COLO829 (cell line): ENCODE measurements at regions not wholly inside any gene's neighbourhood (a gene's known extent, or its start where the extent isn't known, plus 50 kb on each side); places are given as distances from the start of the nearest gene placed in this dataset.

Source experiments
- DNase-seq: peaks from one replicate; pipeline ENCODE4 v3.0.0; 2012; ENCODE audit warnings: low spot score

- no peak for DNase-seq
Measured at GRCh38 chr6:2465336-2465735, 219.9 kb upstream of the GMDS start.

GRCh38 chr6:2464641-2465040, 219.2 kb upstream of the GMDS start:
- DNase-seq = no peak

GRCh38 chr6:2462831-2463230, 217.4 kb upstream of the GMDS start:
- no peak for DNase-seq

- DNase-seq = no peak
Measured at GRCh38 chr6:2460216-2460745, 214.9 kb upstream of the GMDS start.

GRCh38 chr6:2454180-2454579, 208.8 kb upstream of the GMDS start:
- no peak for DNase-seq

GRCh38 chr6:2450546-2450945, 205.1 kb upstream of the GMDS start:
- no peak for DNase-seq

GRCh38 chr6:2449572-2449940, 204.2 kb upstream of the GMDS start:
- DNase-seq = peak; percentile 94

GRCh38 chr6:2448826-2449571, 203.6 kb upstream of the GMDS start:
- peak; percentile 88 for DNase-seq

GRCh38 chr6:2447931-2448330, 202.5 kb upstream of the GMDS start:
- no peak for DNase-seq

GRCh38 chr6:2447318-2447920, 202.0 kb upstream of the GMDS start:
- DNase-seq = no peak

GRCh38 chr6:2441601-2442475, 196.4 kb upstream of the GMDS start:
- DNase-seq = no peak

- peak; percentile 65 for DNase-seq
Measured at GRCh38 chr6:2440516-2440915, 195.1 kb upstream of the GMDS start.

- no peak for DNase-seq
Measured at GRCh38 chr6:2439632-2440031, 194.2 kb upstream of the GMDS start.

GRCh38 chr6:2439082-2439481, 193.7 kb upstream of the GMDS start:
- no peak for DNase-seq

GRCh38 chr6:2436410-2437154, 191.2 kb upstream of the GMDS start:
- no peak for DNase-seq

GRCh38 chr6:2435323-2435722, 189.9 kb upstream of the GMDS start:
- no peak for DNase-seq

- no peak for DNase-seq
Measured at GRCh38 chr6:2434912-2435311, 189.5 kb upstream of the GMDS start.

GRCh38 chr6:2434116-2434515, 188.7 kb upstream of the GMDS start:
- DNase-seq = no peak

- DNase-seq = no peak
Measured at GRCh38 chr6:2433711-2434110, 188.3 kb upstream of the GMDS start.

GRCh38 chr6:2433266-2433665, 187.9 kb upstream of the GMDS start:
- DNase-seq = no peak

- DNase-seq = peak; percentile 63
Measured at GRCh38 chr6:2432292-2432691, 186.9 kb upstream of the GMDS start.

GRCh38 chr6:2430612-2431011, 185.2 kb upstream of the GMDS start:
- no peak for DNase-seq
